Mucosa of descending colon (tissue), 3 donors: ENCODE measurements at regions not wholly inside any gene's neighbourhood (a gene's known extent, or its start where the extent isn't known, plus 50 kb on each side); places are given as distances from the start of the nearest gene placed in this dataset.

ENCODE experiments used
- ATAC-seq: fragments of 200-7000 bp; cut with Tn5 transposase; one replicate; pipeline ENCODE4 v1.9.1; 2020; ENCODE audit warnings: mild to moderate bottlenecking, moderate library complexity
- DNase-seq, 3 donors: peaks; one replicate each; pipeline ENCODE4 v3.0.0-alpha.2; 2020
- H3K36me3 ChIP-seq: fragments of 200-600 bp; one replicate; pipeline ENCODE4 v1.8.0; 2021; ENCODE audit warnings: low read depth, mild to moderate bottlenecking
- H3K4me1 ChIP-seq: fragments of 200-600 bp; one replicate; pipeline ENCODE4 v1.8.0; 2021; ENCODE audit warnings: low read depth, mild to moderate bottlenecking
- H3K4me3 ChIP-seq: fragments of 200-600 bp; one replicate; pipeline ENCODE4 v1.8.0; 2021; ENCODE audit warnings: mild to moderate bottlenecking
- H3K9me3 ChIP-seq: fragments of 200-600 bp; one replicate; pipeline ENCODE4 v1.8.0; 2021; ENCODE audit warnings: mild to moderate bottlenecking
- CTCF ChIP-seq: fragments of 200-600 bp; IDR thresholded peaks from one replicate; pipeline ENCODE4 v1.8.0; 2022; ENCODE audit warnings: antibody characterized with exemption, mild to moderate bottlenecking
- intact Hi-C, 2 donors: fragments of 100-400 bp; cut with DNase I in 1 of 2; cut with micrococcal nuclease in 1 of 2; formaldehyde crosslinking; loops; one replicate each; pipeline versions ENCODE4 v1.11.0 to v1.11.1; 2022; cut with DNase I, micrococcal nuclease
- donor health status: DM: no; HTN: no; CAD: no; lungs with moderate emphysema.
- donor health status: DM: no; HTN: no; CAD: no.
- donor health status: DM: no; HTN: yes; CAD: no.

GRCh38 chr11:80819271-80819670, 1378.4 kb upstream of the TENM4 start:
- H3K4me3 ChIP-seq = no peak overlapping the region
- intact Hi-C loops = no loop called here
- TF ChIP-seq CTCF = no peak

GRCh38 chr11:80816966-80817365, 1376.1 kb upstream of the TENM4 start:
- Histone ChIP-seq H3K4me3 (no peak overlapping the region), H3K9me3 (no peaks in the 10 kb centered on the region), H3K4me1 (no peaks in the 10 kb centered on the region), H3K36me3 (no peaks in the 10 kb centered on the region)
- ATAC-seq = no peak
- no peak for TF ChIP-seq CTCF
- no peak for DNase-seq
- intact Hi-C loops = no loop called here

More at GRCh38 chr11:80819271-80819670, 1378.4 kb upstream of the TENM4 start:
- H3K36me3 ChIP-seq = no peaks in the 10 kb centered on the region
- no peak for ATAC-seq
- DNase-seq = no peak
- no peaks in the 10 kb centered on the region for H3K9me3 ChIP-seq
- H3K4me1 ChIP-seq = no peaks in the 10 kb centered on the region

GRCh38 chr11:80816454-80816847, 1375.6 kb upstream of the TENM4 start:
- DNase-seq (no peak), ATAC-seq (no peak)
- no peaks in the 10 kb centered on the region for H3K36me3 ChIP-seq
- H3K4me3 ChIP-seq = no peak overlapping the region
- H3K9me3 ChIP-seq = no peaks in the 10 kb centered on the region
- no peaks in the 10 kb centered on the region for H3K4me1 ChIP-seq
- intact Hi-C loops = no loop called here
- no peak for TF ChIP-seq CTCF

GRCh38 chr11:80815752-80816453, 1375.1 kb upstream of the TENM4 start:
- intact Hi-C loops = no loop called here
- Histone ChIP-seq H3K4me3 (no peak overlapping the region), H3K36me3 (no peaks in the 10 kb centered on the region)

GRCh38 chr11:80814813-80815212, 1374.0 kb upstream of the TENM4 start:
- H3K9me3 ChIP-seq = no peaks in the 10 kb centered on the region
- ATAC-seq = no peak
- no peak for DNase-seq
- no peaks in the 10 kb centered on the region for H3K36me3 ChIP-seq
- intact Hi-C loops = no loop called here
- H3K4me1 ChIP-seq = no peaks in the 10 kb centered on the region
- TF ChIP-seq CTCF = no peak
- H3K4me3 ChIP-seq = no peak overlapping the region

More at GRCh38 chr11:80815752-80816453, 1375.1 kb upstream of the TENM4 start:
- no peaks in the 10 kb centered on the region for H3K9me3 ChIP-seq
- H3K4me1 ChIP-seq = no peaks in the 10 kb centered on the region
- ATAC-seq (no peak), DNase-seq (no peak)
- TF ChIP-seq CTCF = no peak

GRCh38 chr11:80810695-80811094, 1369.9 kb upstream of the TENM4 start:
- ATAC-seq (no peak), DNase-seq (no peak)
- intact Hi-C loops = no loop called here
- no peak for TF ChIP-seq CTCF
- no peak overlapping the region for H3K4me3 ChIP-seq
- H3K4me1 ChIP-seq = no peaks in the 10 kb centered on the region
- no peaks in the 10 kb centered on the region for H3K36me3 ChIP-seq
- no peaks in the 10 kb centered on the region for H3K9me3 ChIP-seq
